ENCODE measurements at regions not wholly inside any gene's neighbourhood (a gene's known extent, or its start where the extent isn't known, plus 50 kb on each side); places are given as distances from the start of the nearest gene placed in this dataset.

- Histone ChIP-seq H3K56ac (replicated peaks; ENCODE audit: insufficient read length, low read depth, low read length) (no peak overlapping the region), H3K18ac (ENCODE audit: extremely low read depth, low read length) (no peak overlapping the region), H3K79me1 (ENCODE audit: low read depth, low read length) (no peaks in the 10 kb centered on the region), H2BK15ac (ENCODE audit: low read length) (no peak overlapping the region), H3K14ac (ENCODE audit: insufficient read length) (no peak overlapping the region), H4K91ac (replicated peaks; ENCODE audit: insufficient read length, low read length) (no peak overlapping the region), H3K23ac (ENCODE audit: insufficient read length) (no peak overlapping the region), H2BK120ac (replicated peaks; ENCODE audit: low read depth, low read length) (no peak overlapping the region), H3K79me2 (ENCODE audit: control insufficient read depth in 1 of 2, insufficient read depth in 2 of 2, low read length in 2 of 2) (no peaks in the 10 kb centered on the region), H4K8ac (ENCODE audit: extremely low read depth, insufficient read depth, low read length) (no peak overlapping the region), H2BK12ac (ENCODE audit: low read depth, low read length) (no peak overlapping the region), H3K4me1 (replicated peaks in 1 of 4; ENCODE audit: control insufficient read depth in 3 of 4, insufficient read depth in 4 of 4, low read length in 3 of 4) (no peaks in the 10 kb centered on the region), H2AFZ (ENCODE audit: low read length) (no peak overlapping the region), H3K27me3 (replicated peaks in 1 of 4; ENCODE audit: control insufficient read depth in 3 of 4, extremely low read depth in 1 of 4, insufficient read depth in 3 of 4, low read length in 3 of 4) (no peaks in the 10 kb centered on the region), H2BK5ac (ENCODE audit: low read depth, low read length) (no peak overlapping the region), H3K9ac (replicated peaks in 1 of 4; ENCODE audit: extremely low read depth in 1 of 4, low read depth in 3 of 4, low read length in 3 of 4) (no peak overlapping the region), H2AK5ac (ENCODE audit: low read depth, low read length) (no peak overlapping the region), H4K5ac (ENCODE audit: insufficient read length, low read depth, low read length) (no peak overlapping the region), H3K36me3 (ENCODE audit: control insufficient read depth in 2 of 4, insufficient read depth in 4 of 4, low read length in 3 of 4) (no peaks in the 10 kb centered on the region), H3K9me3 (ENCODE audit: insufficient read depth in 2 of 2, low read depth in 1 of 2, low read length in 1 of 2) (no peaks in the 10 kb centered on the region), H3K23me2 (ENCODE audit: low read depth, low read length) (no peaks in the 10 kb centered on the region; the same call in 1 of the 2 replicates), H4K20me1 (replicated peaks in 1 of 2; ENCODE audit: control insufficient read depth in 1 of 2, insufficient read depth in 2 of 2, low read length in 2 of 2) (no peaks in the 10 kb centered on the region), H3K4me2 (ENCODE audit: insufficient read depth in 1 of 2, low read depth in 2 of 2, low read length in 2 of 2) (no peak overlapping the region), H3K27ac (ENCODE audit: low read depth, low read length) (no peak overlapping the region), H3K4ac (replicated peaks; ENCODE audit: insufficient read length, low read depth, low read length) (no peak overlapping the region), H2BK20ac (ENCODE audit: low read length) (no peak overlapping the region), H3K4me3 (ENCODE audit: extremely low read depth in 1 of 4, insufficient read depth in 2 of 4, low read depth in 3 of 4, low read length in 4 of 4) (no peak overlapping the region)
- ChIA-PET CTCF (ENCODE audit: partially characterized antibody) (no interaction called here), POLR2A (ENCODE audit: partially characterized antibody) (no interaction called here)
- FAIRE-seq (peak; percentile 72), DNase-seq (ENCODE audit: low read depth in 1 of 2, low spot score in 2 of 2) (no peak)
- WGBS, 2 experiments (ENCODE audit: extremely low coverage in 1 of 2, insufficient coverage in 1 of 2, insufficient read length in 1 of 2, insufficient replicate concordance in 2 of 2, low coverage in 1 of 2, low lambda C conversion rate in 2 of 2, missing lambda C conversion rate in 1 of 2) = 92% methylated on average over 3 of the region's 3 CpGs; no CpG with 5 or more reads in 1 of the 2 experiments
- TF ChIP-seq CREB1 (IDR thresholded peaks at IDR 0.05) = no peak
- TF ChIP-seq CHD7 (IDR thresholded peaks at IDR 0.05; ENCODE audit: insufficient replicate concordance, low read length) = no peak
Measured at GRCh38 chrX:13463608-13464007, 105.8 kb upstream of the EGFL6 start.

All from H1 (cell line).